IPS-NIHi7 (cell line): ENCODE measurements at regions not wholly inside any gene's neighbourhood (a gene's known extent, or its start where the extent isn't known, plus 50 kb on each side); places are given as distances from the start of the nearest gene placed in this dataset.
"Not testable (repeated sequence)": the region's sequence is repeated elsewhere in the genome, so short reads cannot be mapped to it uniquely, and the experiment has no call there.

Source experiments
- DNase-seq: peaks from one replicate; pipeline ENCODE4 v3.0.0; 2012; ENCODE audit warnings: mixed read lengths; ENCODE audit errors: extremely low spot score

- DNase-seq, result peak; percentile 47
These were observed 778.5 kb downstream of the NTRK3 start for GRCh38 chr15:87477737-87478686.

GRCh38 chr15:87477026-87477425 lies 779.5 kb downstream of the NTRK3 start:
- DNase-seq, result no peak

DNA sequence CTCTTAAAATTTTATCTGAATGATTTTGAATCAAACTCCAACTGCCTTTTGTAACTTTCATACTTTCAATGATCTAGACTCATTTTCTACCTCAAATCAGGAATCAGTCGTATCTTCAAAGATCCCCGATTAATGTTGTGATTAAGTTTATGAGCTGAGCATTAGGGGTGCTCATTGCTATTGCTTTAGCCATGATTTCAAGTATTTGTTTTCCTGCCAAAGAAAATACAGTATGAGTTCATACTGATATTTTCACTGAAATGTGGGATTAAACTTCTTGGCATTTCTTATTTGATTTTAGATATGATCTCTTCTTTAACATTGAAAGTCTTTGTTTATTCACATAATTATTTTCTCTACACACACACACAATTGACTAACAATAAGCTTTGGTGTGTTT lies 785.6 kb downstream of the NTRK3 start:
- DNase-seq, result no peak

DNA sequence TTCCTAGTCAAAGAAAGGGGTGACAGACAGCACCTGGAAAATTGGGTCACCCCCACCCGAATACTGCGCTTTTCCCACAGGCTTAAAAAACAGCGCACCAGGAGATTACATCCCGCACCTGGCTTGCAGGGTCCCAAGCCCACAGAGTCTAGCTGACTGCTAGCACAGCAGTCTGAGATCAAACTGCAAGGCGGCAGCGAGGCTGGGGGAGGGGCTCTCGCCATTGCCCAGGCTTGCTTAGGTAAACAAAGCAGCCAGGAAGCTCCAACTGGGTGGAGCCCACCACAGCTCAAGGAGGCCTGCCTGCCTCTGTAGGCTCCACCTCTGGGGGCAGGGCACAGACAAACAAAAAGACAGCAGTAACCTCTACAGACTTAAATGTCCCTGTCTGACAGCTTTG lies 792.6 kb downstream of the NTRK3 start:
- DNase-seq, result not testable (repeated sequence)

DNA sequence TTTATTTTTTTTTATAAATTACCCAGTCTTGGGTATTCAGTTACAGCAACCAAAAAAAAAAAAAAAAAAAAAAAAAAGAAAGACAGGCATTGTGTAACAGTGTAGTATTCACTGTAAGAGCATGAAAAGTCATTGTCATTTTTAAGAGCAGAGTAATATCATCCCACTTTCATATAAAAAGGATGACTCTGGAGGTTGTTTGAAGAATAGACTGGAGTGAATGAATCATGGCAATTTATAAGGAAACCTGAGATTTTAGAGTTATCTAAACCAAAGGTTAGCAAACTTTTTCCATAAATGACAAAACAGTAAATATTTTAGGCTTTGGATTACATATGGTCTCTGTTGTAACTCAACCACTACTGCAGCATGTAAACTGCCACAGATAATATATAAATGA lies 794.9 kb downstream of the NTRK3 start:
- no peak for DNase-seq

DNA sequence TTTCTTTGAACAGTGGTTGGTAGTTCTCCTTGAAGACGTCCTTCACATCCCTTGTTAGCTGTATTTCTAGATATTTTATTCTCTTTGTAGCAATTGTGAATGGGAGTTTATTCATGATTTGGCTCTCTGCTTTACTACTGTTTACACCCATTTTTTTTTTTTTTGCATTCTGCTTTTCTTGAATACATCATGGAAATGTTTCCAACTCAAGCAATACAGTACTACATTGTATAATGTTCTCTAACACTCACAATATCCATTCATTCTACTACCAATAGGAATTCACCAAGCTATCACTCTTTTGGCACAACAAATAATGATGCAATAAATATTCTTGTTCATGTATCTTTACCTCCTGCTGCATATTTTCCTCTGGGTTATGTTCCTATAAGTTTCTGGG lies 801.7 kb downstream of the NTRK3 start:
- DNase-seq, result no peak

- DNase-seq, result no peak
These were observed 806.2 kb downstream of the NTRK3 start for GRCh38 chr15:87450314-87450713.

- no peak for DNase-seq
These were observed 817.4 kb downstream of the NTRK3 start for GRCh38 chr15:87439090-87439489.

DNA sequence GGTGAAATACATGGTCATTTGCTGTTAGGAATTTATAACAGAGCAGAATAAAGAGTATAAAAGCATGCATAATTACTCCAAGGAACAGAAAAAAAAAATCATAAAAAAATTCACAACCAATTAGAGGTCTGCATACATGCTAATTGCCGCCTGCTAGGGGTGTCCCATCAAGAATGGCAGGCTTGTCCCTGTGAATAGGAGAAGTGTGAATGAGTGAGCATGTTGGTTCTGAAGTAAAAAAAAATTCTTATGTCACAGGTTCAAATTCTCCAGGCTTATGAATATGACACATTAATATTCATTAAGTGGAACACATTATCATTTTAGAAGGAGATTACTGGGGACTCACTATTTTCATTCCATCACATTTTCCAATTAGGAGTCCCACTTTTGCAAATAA lies 822.7 kb downstream of the NTRK3 start:
- DNase-seq, result no peak

DNA sequence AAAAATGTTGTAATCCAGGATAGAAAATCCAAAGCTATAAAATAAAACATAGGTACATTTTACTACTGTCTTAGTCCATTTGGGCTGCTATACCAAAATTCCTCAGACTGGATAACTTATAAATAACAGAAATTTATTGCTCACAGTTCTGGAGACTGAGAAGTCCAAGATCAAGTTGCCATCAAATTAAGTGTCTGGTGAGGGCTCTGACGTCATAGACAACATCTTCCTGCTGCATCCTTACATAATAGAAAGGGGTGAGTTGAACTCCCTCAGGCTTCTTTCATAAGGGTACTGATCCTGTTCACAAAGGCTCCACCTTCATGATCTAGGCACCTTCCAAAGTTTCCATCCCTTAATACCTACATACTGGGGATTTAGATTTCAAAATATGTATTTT lies 826.8 kb downstream of the NTRK3 start:
- no peak for DNase-seq

- DNase-seq, result no peak
These were observed 836.5 kb downstream of the NTRK3 start for GRCh38 chr15:87420017-87420416.

GRCh38 chr15:87419344-87419743 lies 837.2 kb downstream of the NTRK3 start:
- DNase-seq, result no peak

- DNase-seq, result no peak
These were observed 839.8 kb downstream of the NTRK3 start for GRCh38 chr15:87416591-87417257.

GRCh38 chr15:87408902-87409301 lies 847.6 kb downstream of the NTRK3 start:
- no peak for DNase-seq

DNA sequence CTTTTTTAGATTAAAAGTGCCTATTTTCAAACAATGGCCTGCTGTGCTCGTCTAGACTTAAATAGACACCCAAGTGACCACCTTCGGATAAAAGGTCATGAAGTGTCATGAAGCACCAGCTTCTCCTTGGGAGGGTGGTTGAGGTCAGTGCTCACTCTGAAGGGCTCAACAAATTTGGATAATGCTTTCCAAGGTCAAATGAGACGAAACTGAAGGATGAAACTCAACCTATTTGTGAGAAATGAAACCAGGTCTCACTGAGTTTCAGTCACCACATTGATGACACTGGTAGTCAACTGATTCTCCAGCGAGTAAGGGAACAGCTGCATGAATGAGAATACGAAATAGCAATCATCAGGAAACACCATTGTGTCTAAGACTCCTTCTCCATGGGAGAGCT lies 852.6 kb downstream of the NTRK3 start:
- no peak for DNase-seq

GRCh38 chr15:87401973-87402372 lies 854.6 kb downstream of the NTRK3 start:
- DNase-seq, result peak; percentile 28

DNA sequence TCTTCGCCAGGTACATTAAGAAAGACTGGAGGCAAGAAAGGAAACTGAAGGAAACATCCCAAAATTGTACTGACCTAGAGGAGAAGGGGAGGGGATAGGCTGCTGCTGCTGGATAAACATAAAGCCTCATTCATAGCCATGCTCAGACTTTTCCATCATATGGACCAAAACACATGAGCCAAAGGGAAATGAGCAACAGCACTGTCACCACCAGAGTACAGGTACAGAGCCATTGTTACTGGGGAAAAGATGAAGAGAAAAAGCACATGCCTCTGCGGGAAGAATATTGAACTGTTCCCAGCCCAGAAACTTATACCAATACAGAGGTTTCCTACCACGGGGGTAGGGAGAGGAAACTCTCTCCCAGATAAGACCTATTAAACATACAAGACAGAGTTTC lies 861.9 kb downstream of the NTRK3 start:
- no peak for DNase-seq

DNA sequence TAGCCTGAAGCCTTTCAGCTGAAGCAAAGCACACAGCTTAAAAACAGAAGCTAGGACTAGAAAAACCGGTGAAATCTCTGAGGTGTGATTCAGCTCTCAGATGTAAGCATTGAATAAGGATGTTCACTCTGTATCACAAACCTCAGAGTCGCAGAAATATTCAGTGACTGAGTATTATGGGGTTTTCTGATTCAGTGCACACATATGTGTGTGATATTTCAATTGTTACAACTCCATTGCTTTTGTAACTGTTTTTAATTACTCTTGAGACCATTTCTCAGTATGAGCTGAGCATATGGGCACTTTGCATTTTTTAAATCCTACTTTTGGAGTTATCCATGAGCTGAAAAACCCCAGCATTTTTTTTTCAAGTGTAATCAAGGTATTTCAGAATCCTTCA lies 868.8 kb downstream of the NTRK3 start:
- DNase-seq, result no peak

DNA sequence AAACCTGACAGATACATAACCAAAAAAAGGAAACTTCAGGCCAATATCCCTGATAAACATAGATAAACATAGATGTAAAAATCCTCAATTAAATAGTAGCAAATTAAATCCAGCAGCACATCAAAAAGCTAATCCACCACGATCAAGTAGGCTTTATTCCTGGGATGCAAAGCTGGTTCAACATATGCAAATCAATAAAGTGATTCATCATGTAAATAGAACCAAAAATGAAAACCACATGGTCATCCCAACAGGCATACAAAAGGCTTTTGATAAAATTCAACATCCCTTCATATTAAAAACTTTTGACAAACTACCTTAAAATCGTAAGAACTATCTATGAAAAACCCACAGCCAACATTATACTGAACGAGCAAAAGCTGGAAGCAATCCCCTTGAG lies 882.2 kb downstream of the NTRK3 start:
- no peak for DNase-seq

- no peak for DNase-seq
These were observed 887.3 kb downstream of the NTRK3 start for GRCh38 chr15:87369269-87369668.

GRCh38 chr15:87368511-87368910 lies 888.0 kb downstream of the NTRK3 start:
- no peak for DNase-seq

GRCh38 chr15:87365186-87365585 lies 891.4 kb downstream of the NTRK3 start:
- no peak for DNase-seq

DNA sequence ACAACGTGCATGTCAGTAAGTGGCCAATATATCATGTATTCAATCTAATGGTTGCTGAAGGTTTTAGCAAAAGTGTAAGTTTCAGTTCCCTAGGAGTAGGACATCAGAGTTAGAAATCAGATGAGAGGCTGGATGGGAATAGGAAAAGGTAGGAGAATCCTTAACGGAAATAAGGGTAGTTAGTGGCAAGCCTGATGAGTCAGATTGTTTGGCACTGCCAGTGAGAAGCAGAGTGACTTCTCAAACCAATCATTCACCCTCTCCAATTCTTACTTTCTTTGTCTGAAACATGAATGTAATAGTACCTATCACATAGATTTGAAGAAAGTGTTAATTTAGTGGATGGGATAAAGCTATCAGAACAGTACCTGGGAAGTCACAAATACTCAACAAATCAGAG lies 894.0 kb downstream of the NTRK3 start:
- no peak for DNase-seq
